H1 (cell line): ENCODE measurements at regions not wholly inside any gene's neighbourhood (a gene's known extent, or its start where the extent isn't known, plus 50 kb on each side); places are given as distances from the start of the nearest gene placed in this dataset.

Experiments used
- BCL11A ChIP-seq, 2 experiments: IDR thresholded peaks; one replicate each; pipeline ENCODE4 v1.6.1; 2011; ENCODE audit warnings: low read depth in 2 of 2, low read length in 2 of 2, mild to moderate bottlenecking in 2 of 2
- BRCA1 ChIP-seq: IDR thresholded peaks from 2 replicates; pipeline ENCODE4 v1.6.1; 2012; ENCODE audit warnings: low read depth, low read length, improper control_type of control experiment
- CHD7 ChIP-seq: fragments of 300-600 bp; sonication (generic); IDR thresholded peaks from 2 replicates; pipeline ENCODE4 v1.7.1; 2012; ENCODE audit warnings: low read length, moderate library complexity, mild to moderate bottlenecking, inconsistent platforms; ENCODE audit not compliant: insufficient replicate concordance
- EZH2 ChIP-seq: fragments of 200-600 bp; sonication (generic); IDR thresholded peaks from 2 replicates; pipeline ENCODE4 v1.7.1; 2012; ENCODE audit warnings: low read depth, mild to moderate bottlenecking, moderate library complexity, low read length, inconsistent platforms; ENCODE audit not compliant: severe bottlenecking
- NRF1 ChIP-seq: IDR thresholded peaks from 2 replicates; pipeline ENCODE4 v1.6.1; 2011; ENCODE audit warnings: mild to moderate bottlenecking, low read depth, low read length, improper control_type of control experiment
- PHF8 ChIP-seq: fragments of 200-600 bp; sonication (generic); conservative IDR thresholded peaks from 2 replicates; pipeline ENCODE4 v1.7.1; 2012; ENCODE audit warnings: low read depth, mild to moderate bottlenecking, inconsistent platforms, low read length, moderate library complexity
- RAD21 ChIP-seq, 2 experiments: IDR thresholded peaks in 1 of 2; conservative IDR thresholded peaks in 1 of 2; 2 replicates each; pipeline ENCODE4 v1.6.1; 2011; ENCODE audit warnings: low read depth in 2 of 2, low read length in 2 of 2, improper control_type of control experiment in 1 of 2, inconsistent platforms in 1 of 2, mild to moderate bottlenecking in 1 of 2, moderate library complexity in 1 of 2
- RNF2 ChIP-seq: fragments of 200-900, 300-1000 bp; sonication (generic); IDR thresholded peaks from 2 replicates; pipeline ENCODE4 v1.7.1; 2016; ENCODE audit warnings: borderline replicate concordance, low read depth, mild to moderate bottlenecking, antibody characterized with exemption, low read length; ENCODE audit not compliant: poor library complexity, severe bottlenecking; ENCODE audit errors: missing control alignments
- SP1 ChIP-seq: IDR thresholded peaks from 2 replicates; pipeline ENCODE4 v1.6.1; 2011; ENCODE audit warnings: low read depth, low read length
- SP4 ChIP-seq: IDR thresholded peaks from 2 replicates; pipeline ENCODE4 v1.6.1; 2012; ENCODE audit warnings: low read length, inconsistent platforms
- SUZ12 ChIP-seq: fragments of 200-600 bp; sonication (generic); IDR thresholded peaks from 2 replicates; pipeline ENCODE4 v1.6.1; 2012; ENCODE audit warnings: mild to moderate bottlenecking, inconsistent platforms, low read length, moderate library complexity, mixed read lengths
- TAF1 ChIP-seq: IDR thresholded peaks from 2 replicates; pipeline ENCODE4 v1.6.1; 2011; ENCODE audit warnings: mild to moderate bottlenecking, low read depth, low read length

GRCh38 chrX:147699061-147699460 is 212.7 kb upstream of the FMR1 start (continued):
- TF ChIP-seq CHD7 (peak; percentile 56), NRF1 (no peak), SP4 (no peak), TAF1 (no peak), SUZ12 (no peak), RNF2 (no peak), SP1 (peak; percentile 82), BCL11A (IDR thresholded peaks at IDR 0.05; ENCODE audit: low read depth in 2 of 2, low read length in 2 of 2) (peak; percentile 64 to 70), RAD21 (IDR thresholded peaks at IDR 0.05 in 1 of 2, conservative IDR thresholded peaks at IDR 0.05 in 1 of 2; ENCODE audit: low read depth in 2 of 2, low read length in 2 of 2) (no peak; a peak in 1 of 4 replicates), BRCA1 (no peak), PHF8 (no peak), EZH2 (no peak)
